22Rv1 (cell line): ENCODE measurements at regions not wholly inside any gene's neighbourhood (a gene's known extent, or its start where the extent isn't known, plus 50 kb on each side); places are given as distances from the start of the nearest gene placed in this dataset.

ENCODE experiments used
- ZFX ChIP-seq: fragments of 450-650 bp; IDR thresholded peaks from 2 replicates; pipeline ENCODE4 v1.6.1; 2017; ENCODE audit warnings: antibody characterized with exemption, borderline replicate concordance
- TF ChIP-seq, protein P1 (sequence below): fragments of 450-650 bp; IDR thresholded peaks from 2 replicates; pipeline ENCODE4 v1.5.1; 2017; ENCODE audit warnings: mild to moderate bottlenecking

DNA sequence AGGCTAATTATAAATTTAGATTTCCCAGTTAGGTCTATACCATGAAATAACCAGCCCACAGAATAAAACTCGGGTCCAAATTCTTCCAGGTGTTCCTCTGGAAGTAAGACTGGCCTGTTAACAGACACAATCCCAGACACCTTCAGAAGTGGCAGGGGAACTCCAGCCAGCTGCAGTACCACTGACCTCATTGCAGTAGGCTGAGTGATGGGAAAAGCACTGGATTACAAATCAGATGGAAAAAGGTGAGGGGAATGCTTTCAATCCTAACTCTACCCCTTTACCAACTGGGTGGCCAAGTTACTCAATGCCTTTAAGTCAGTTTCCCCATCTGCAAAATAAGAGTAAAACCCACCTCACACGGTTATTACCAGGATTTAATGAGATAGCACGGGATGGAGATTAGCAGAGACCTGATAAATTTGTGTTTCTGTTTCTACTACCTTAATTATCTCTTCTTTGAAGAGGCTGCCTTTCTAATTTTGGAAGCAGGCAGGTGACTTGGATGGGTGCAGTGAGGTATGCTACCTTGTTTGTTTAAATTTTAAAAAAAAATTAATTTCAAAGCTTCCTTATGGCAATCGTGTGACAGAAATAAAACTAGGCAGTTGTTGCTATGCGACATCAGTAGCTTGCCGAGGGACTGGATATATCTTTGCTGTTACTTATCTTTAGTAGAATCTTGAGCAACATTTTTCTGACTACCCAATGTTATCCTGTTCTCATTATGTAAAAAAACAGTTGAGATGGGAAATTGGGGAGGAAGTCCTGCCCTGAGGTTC lies 167.3 kb upstream of the GRIN2B start:
- TF ChIP-seq, protein P1, sequence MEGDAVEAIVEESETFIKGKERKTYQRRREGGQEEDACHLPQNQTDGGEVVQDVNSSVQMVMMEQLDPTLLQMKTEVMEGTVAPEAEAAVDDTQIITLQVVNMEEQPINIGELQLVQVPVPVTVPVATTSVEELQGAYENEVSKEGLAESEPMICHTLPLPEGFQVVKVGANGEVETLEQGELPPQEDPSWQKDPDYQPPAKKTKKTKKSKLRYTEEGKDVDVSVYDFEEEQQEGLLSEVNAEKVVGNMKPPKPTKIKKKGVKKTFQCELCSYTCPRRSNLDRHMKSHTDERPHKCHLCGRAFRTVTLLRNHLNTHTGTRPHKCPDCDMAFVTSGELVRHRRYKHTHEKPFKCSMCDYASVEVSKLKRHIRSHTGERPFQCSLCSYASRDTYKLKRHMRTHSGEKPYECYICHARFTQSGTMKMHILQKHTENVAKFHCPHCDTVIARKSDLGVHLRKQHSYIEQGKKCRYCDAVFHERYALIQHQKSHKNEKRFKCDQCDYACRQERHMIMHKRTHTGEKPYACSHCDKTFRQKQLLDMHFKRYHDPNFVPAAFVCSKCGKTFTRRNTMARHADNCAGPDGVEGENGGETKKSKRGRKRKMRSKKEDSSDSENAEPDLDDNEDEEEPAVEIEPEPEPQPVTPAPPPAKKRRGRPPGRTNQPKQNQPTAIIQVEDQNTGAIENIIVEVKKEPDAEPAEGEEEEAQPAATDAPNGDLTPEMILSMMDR, result no peak
- no peak for TF ChIP-seq ZFX
